DOHH2 (cell line): ENCODE measurements at regions not wholly inside any gene's neighbourhood (a gene's known extent, or its start where the extent isn't known, plus 50 kb on each side); places are given as distances from the start of the nearest gene placed in this dataset.

Experiments
- EZH2phosphoT487 ChIP-seq: fragments of 200-600 bp; sonication (generic); IDR thresholded peaks from 2 replicates; pipeline ENCODE4 v1.6.1; 2017; ENCODE audit warnings: borderline replicate concordance, mild to moderate bottlenecking, antibody characterized with exemption, low read length, moderate library complexity, mixed read lengths
- TF ChIP-seq, protein P1 (sequence below): fragments of 200-600 bp; sonication (generic); IDR thresholded peaks from one replicate; pipeline ENCODE4 v1.5.1; 2014; ENCODE audit warnings: antibody characterized with exemption, mild to moderate bottlenecking, low read depth, low read length; ENCODE audit not compliant: poor library complexity, severe bottlenecking

GRCh38 chr4:38452542-38452941 is 211.5 kb upstream of the KLF3 start:
- TF ChIP-seq, protein P1, sequence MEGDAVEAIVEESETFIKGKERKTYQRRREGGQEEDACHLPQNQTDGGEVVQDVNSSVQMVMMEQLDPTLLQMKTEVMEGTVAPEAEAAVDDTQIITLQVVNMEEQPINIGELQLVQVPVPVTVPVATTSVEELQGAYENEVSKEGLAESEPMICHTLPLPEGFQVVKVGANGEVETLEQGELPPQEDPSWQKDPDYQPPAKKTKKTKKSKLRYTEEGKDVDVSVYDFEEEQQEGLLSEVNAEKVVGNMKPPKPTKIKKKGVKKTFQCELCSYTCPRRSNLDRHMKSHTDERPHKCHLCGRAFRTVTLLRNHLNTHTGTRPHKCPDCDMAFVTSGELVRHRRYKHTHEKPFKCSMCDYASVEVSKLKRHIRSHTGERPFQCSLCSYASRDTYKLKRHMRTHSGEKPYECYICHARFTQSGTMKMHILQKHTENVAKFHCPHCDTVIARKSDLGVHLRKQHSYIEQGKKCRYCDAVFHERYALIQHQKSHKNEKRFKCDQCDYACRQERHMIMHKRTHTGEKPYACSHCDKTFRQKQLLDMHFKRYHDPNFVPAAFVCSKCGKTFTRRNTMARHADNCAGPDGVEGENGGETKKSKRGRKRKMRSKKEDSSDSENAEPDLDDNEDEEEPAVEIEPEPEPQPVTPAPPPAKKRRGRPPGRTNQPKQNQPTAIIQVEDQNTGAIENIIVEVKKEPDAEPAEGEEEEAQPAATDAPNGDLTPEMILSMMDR, result no peak
- TF ChIP-seq EZH2phosphoT487, result no peak
